ENCODE measurements at regions not wholly inside any gene's neighbourhood (a gene's known extent, or its start where the extent isn't known, plus 50 kb on each side); places are given as distances from the start of the nearest gene placed in this dataset.

GRCh38 chr12:77724367-77724957 lies 106.2 kb upstream of the NAV3 start (continued):
- TF ChIP-seq NKRF (conservative IDR thresholded peaks at IDR 0.05), result no peak
- TF ChIP-seq RAD21 (IDR thresholded peaks at IDR 0.05; ENCODE audit: insufficient read depth, low read depth, low read length), result peak; percentile 94
- no peak for TF ChIP-seq CBX5 (IDR thresholded peaks at IDR 0.05; ENCODE audit: low read depth)
- no peak for TF ChIP-seq NR2C1 (IDR thresholded peaks at IDR 0.05)
- TF ChIP-seq GATAD2B (conservative IDR thresholded peaks at IDR 0.05; ENCODE audit: low read depth), result no peak
- TF ChIP-seq TCF3 (IDR thresholded peaks at IDR 0.05; ENCODE audit: borderline replicate concordance, insufficient read depth, low read depth, low read length), result no peak
- no peak for TF ChIP-seq MEF2B (IDR thresholded peaks at IDR 0.05; ENCODE audit: partially characterized antibody, poor library complexity, severe bottlenecking)
- TF ChIP-seq SMC3 (IDR thresholded peaks at IDR 0.05; ENCODE audit: borderline replicate concordance, low read length), result peak; percentile 97
- TF ChIP-seq SPI1 (IDR thresholded peaks at IDR 0.05; ENCODE audit: borderline replicate concordance, insufficient read depth, low read depth, low read length), result no peak
- no peak for TF ChIP-seq MYC (IDR thresholded peaks at IDR 0.05; ENCODE audit: insufficient read depth, insufficient read length, insufficient replicate concordance, low read length, severe bottlenecking)

- no peak overlapping the region for H3K27ac ChIP-seq (ENCODE audit: control insufficient read depth, insufficient read depth)
- H3K4me3 ChIP-seq, result no peak overlapping the region
- FAIRE-seq, result no peak
- H3K36me3 ChIP-seq (ENCODE audit: control insufficient read depth in 2 of 2, insufficient read depth in 2 of 2, low read length in 1 of 2), result no peaks in the 10 kb centered on the region
- no peak for ATAC-seq
- RAD21 ChIA-PET (ENCODE audit: unreplicated experiment), result interaction anchor here (3.9 kb wide), 1 partner anchor 203 kb away, joined by 27 read pairs; no protein-coding TSS in a partner anchor
- no TSS peak for BruUV-seq (replicated peaks)
- no peak overlapping the region for H3K9ac ChIP-seq (ENCODE audit: control insufficient read depth, insufficient read depth, low read length)
- H3K27me3 ChIP-seq (replicated peaks in 1 of 2; ENCODE audit: control insufficient read depth in 2 of 2, insufficient read depth in 2 of 2, low read length in 1 of 2), result no peaks in the 10 kb centered on the region
- no peak overlapping the region for H2AFZ ChIP-seq (ENCODE audit: control insufficient read depth, low read depth, low read length)
- H3K4me1 ChIP-seq (ENCODE audit: control insufficient read depth, insufficient read depth, low read length), result no peaks in the 10 kb centered on the region
- no peaks in the 10 kb centered on the region for H4K20me1 ChIP-seq (ENCODE audit: control insufficient read depth, insufficient read depth)
- no peak overlapping the region for H3K4me2 ChIP-seq (ENCODE audit: control insufficient read depth, insufficient read depth)
- SMC1A ChIA-PET (ENCODE audit: uncharacterized antibody, unreplicated experiment), result interaction anchor here (1.2 to 2.0 kb wide), 4 partner anchors 192 to 204 kb away, joined by 3 to 10 read pairs (median 4); no protein-coding TSS in a partner anchor
- DNase-seq (ENCODE audit: low read depth, low spot score), result no peak
- H3K79me2 ChIP-seq (ENCODE audit: control insufficient read depth, insufficient read depth, low read length), result no peaks in the 10 kb centered on the region
- CTCF ChIA-PET, result interaction anchor here (1.1 to 3.8 kb wide), 2 partner anchors 203 to 205 kb away, joined by 4 to 30 read pairs; no protein-coding TSS in a partner anchor
- intact Hi-C loops (cut with micrococcal nuclease; ENCODE audit: unreplicated experiment), result no loop called here
- POLR2A ChIA-PET, result no interaction called here
- H3K9me3 ChIP-seq (replicated peaks; ENCODE audit: control insufficient read depth, insufficient read depth, low read length), result no peaks in the 10 kb centered on the region
- in situ Hi-C loops (cut with MboI), result no loop called here
- no peak for TF ChIP-seq SREBF2 (IDR thresholded peaks at IDR 0.05; ENCODE audit: low read length)
- no peak for TF ChIP-seq GABPA (IDR thresholded peaks at IDR 0.05; ENCODE audit: low read depth)
- TF ChIP-seq YBX1 (IDR thresholded peaks at IDR 0.05), result no peak
- no peak for TF ChIP-seq REST (IDR thresholded peaks at IDR 0.05; ENCODE audit: low read depth, low read length)
- no peak for TF ChIP-seq STAT3 (IDR thresholded peaks at IDR 0.05; ENCODE audit: low read depth, low read length)
- no peak for TF ChIP-seq KAT2A (conservative IDR thresholded peaks at IDR 0.05; ENCODE audit: control insufficient read depth, low read depth, low read length)
- no peak for TF ChIP-seq CHD4 (IDR thresholded peaks at IDR 0.05)
- TF ChIP-seq RCOR1 (conservative IDR thresholded peaks at IDR 0.05; ENCODE audit: low read depth, low read length), result no peak
Observed at GRCh38 chr12:77723308-77723707, 107.4 kb upstream of the NAV3 start.

Data from GM12878 (cell line).